ENCODE measurements at regions not wholly inside any gene's neighbourhood (a gene's known extent, or its start where the extent isn't known, plus 50 kb on each side); places are given as distances from the start of the nearest gene placed in this dataset.

DNA sequence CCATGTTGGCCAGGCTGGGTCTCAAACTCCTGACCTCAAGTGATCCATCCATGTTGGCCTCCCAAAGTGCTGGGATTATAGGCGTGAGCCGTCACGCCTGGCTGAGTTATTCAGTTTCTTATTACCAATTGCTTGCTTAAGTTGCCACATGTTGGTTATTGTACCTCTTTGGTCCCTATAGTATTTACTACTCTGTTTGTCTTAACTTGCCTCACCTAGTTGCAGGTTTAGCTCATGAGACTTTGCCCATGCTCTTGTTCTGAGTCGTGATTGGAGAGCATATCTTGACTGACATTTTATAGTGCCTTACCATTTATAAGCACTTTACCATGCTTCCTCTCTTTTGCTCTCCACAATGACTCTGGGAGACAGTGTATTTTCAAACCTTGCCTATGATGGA is 134.2 kb upstream of the HDGFL1 start:
- TF ChIP-seq EZH2 (IDR thresholded peaks at IDR 0.05; ENCODE audit: low read length): no peak
- TF ChIP-seq, protein P1, sequence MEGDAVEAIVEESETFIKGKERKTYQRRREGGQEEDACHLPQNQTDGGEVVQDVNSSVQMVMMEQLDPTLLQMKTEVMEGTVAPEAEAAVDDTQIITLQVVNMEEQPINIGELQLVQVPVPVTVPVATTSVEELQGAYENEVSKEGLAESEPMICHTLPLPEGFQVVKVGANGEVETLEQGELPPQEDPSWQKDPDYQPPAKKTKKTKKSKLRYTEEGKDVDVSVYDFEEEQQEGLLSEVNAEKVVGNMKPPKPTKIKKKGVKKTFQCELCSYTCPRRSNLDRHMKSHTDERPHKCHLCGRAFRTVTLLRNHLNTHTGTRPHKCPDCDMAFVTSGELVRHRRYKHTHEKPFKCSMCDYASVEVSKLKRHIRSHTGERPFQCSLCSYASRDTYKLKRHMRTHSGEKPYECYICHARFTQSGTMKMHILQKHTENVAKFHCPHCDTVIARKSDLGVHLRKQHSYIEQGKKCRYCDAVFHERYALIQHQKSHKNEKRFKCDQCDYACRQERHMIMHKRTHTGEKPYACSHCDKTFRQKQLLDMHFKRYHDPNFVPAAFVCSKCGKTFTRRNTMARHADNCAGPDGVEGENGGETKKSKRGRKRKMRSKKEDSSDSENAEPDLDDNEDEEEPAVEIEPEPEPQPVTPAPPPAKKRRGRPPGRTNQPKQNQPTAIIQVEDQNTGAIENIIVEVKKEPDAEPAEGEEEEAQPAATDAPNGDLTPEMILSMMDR (optimal IDR thresholded peaks at IDR 0.05 in 1 of 3, IDR thresholded peaks at IDR 0.05 in 1 of 3, conservative IDR thresholded peaks at IDR 0.05 in 1 of 3; ENCODE audit: extremely low read depth in 1 of 3, insufficient read depth in 2 of 3, low read length in 3 of 3): no peak
- dilution Hi-C loops (cut with MboI; ENCODE audit: extremely low pct_ligation_motif_present, low sequenced_read_pairs): no loop called here
- DNase-seq (ENCODE audit: low read depth, low spot score): no peak

DNA sequence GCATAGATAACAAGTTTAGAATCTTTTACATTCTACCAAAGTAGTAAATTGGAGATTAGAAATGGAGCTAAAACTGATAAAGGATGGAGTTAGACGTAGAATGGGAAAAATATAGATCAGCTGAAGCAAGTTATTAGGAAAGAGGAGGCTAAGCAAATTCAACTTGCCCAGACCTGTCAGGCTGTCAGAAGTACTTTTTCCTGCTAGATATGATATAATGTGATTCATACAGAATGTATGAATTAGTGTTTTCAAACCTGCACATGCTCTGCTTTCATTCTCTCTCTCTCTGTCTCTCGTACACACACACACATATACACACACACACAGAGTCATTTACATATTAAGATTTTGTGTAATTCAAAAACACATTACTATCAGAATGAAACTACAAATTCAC is 133.2 kb upstream of the HDGFL1 start:
- Histone ChIP-seq H2AFZ (ENCODE audit: control insufficient read depth, low read length) (no peak overlapping the region), H3K4me1 (ENCODE audit: control insufficient read depth, extremely low read depth, insufficient read depth, low read length) (peaks cover 15% of the 10 kb centered on the region), H3K79me2 (ENCODE audit: control insufficient read depth, insufficient read depth, low read length) (no peaks in the 10 kb centered on the region), H3K27me3 (ENCODE audit: control insufficient read depth, extremely low read depth, insufficient read depth, low read length) (no peaks in the 10 kb centered on the region), H3K9me1 (ENCODE audit: control insufficient read depth, extremely low read depth, insufficient read depth, low read length) (no peaks in the 10 kb centered on the region), H3K27ac (ENCODE audit: control insufficient read depth, insufficient read depth, low read length) (peak overlapping the region; percentile 8), H3K4me2 (ENCODE audit: control insufficient read depth, extremely low read depth, insufficient read depth, low read depth, low read length) (peak overlapping the region; percentile 60), H3K9ac (ENCODE audit: control insufficient read depth, extremely low read depth, insufficient read depth, low read length) (no peak overlapping the region), H4K20me1 (ENCODE audit: control insufficient read depth, extremely low read depth, insufficient read depth, low read length) (no peaks in the 10 kb centered on the region), H3K9me3 (ENCODE audit: control insufficient read depth, low read depth, low read length) (no peaks in the 10 kb centered on the region), H3K36me3 (ENCODE audit: control insufficient read depth in 2 of 2, extremely low read depth in 1 of 2, insufficient read depth in 2 of 2, low read length in 2 of 2) (no peaks in the 10 kb centered on the region), H3K4me3 (ENCODE audit: control insufficient read depth in 2 of 3, extremely low read depth in 1 of 3, insufficient read depth in 2 of 3, low read depth in 1 of 3, low read length in 3 of 3) (peak overlapping the region in 1 of 3 experiments; percentile 18)
- peak; percentile 77 for FAIRE-seq
- dilution Hi-C loops (cut with MboI; ENCODE audit: extremely low pct_ligation_motif_present, low sequenced_read_pairs): no loop called here
- DNase-seq (ENCODE audit: low read depth, low spot score): peak; percentile 44
- TF ChIP-seq, protein P1 (optimal IDR thresholded peaks at IDR 0.05 in 1 of 3, IDR thresholded peaks at IDR 0.05 in 1 of 3, conservative IDR thresholded peaks at IDR 0.05 in 1 of 3; ENCODE audit: extremely low read depth in 1 of 3, insufficient read depth in 2 of 3, low read length in 3 of 3): no peak
- no peak for TF ChIP-seq EZH2 (IDR thresholded peaks at IDR 0.05; ENCODE audit: low read length)

More for the DNA sequence above, 134.2 kb upstream of the HDGFL1 start:
- no peaks in the 10 kb centered on the region for H4K20me1 ChIP-seq (ENCODE audit: control insufficient read depth, extremely low read depth, insufficient read depth, low read length)
- H3K4me1 ChIP-seq (ENCODE audit: control insufficient read depth, extremely low read depth, insufficient read depth, low read length): peaks cover 15% of the 10 kb centered on the region
- H3K27me3 ChIP-seq (ENCODE audit: control insufficient read depth, extremely low read depth, insufficient read depth, low read length): no peaks in the 10 kb centered on the region
- no peak for FAIRE-seq
- no peaks in the 10 kb centered on the region for H3K36me3 ChIP-seq (ENCODE audit: control insufficient read depth in 2 of 2, extremely low read depth in 1 of 2, insufficient read depth in 2 of 2, low read length in 2 of 2)
- no peaks in the 10 kb centered on the region for H3K9me3 ChIP-seq (ENCODE audit: control insufficient read depth, low read depth, low read length)
- no peaks in the 10 kb centered on the region for H3K79me2 ChIP-seq (ENCODE audit: control insufficient read depth, insufficient read depth, low read length)
- H3K9me1 ChIP-seq (ENCODE audit: control insufficient read depth, extremely low read depth, insufficient read depth, low read length): no peaks in the 10 kb centered on the region
- H3K9ac ChIP-seq (ENCODE audit: control insufficient read depth, extremely low read depth, insufficient read depth, low read length): no peak overlapping the region
- no peak overlapping the region for H3K4me3 ChIP-seq (ENCODE audit: control insufficient read depth in 2 of 3, extremely low read depth in 1 of 3, insufficient read depth in 2 of 3, low read depth in 1 of 3, low read length in 3 of 3)
- H2AFZ ChIP-seq (ENCODE audit: control insufficient read depth, low read length): no peak overlapping the region
- no peak overlapping the region for H3K27ac ChIP-seq (ENCODE audit: control insufficient read depth, insufficient read depth, low read length)
- H3K4me2 ChIP-seq (ENCODE audit: control insufficient read depth, extremely low read depth, insufficient read depth, low read depth, low read length): no peak overlapping the region
